Stromal cell of bone marrow (primary cell): ENCODE measurements at regions not wholly inside any gene's neighbourhood (a gene's known extent, or its start where the extent isn't known, plus 50 kb on each side); places are given as distances from the start of the nearest gene placed in this dataset.

Source experiments
- DNase-seq: peaks from one replicate; pipeline ENCODE4 v3.0.0-alpha.2; 2012; ENCODE audit warnings: low read depth

DNA sequence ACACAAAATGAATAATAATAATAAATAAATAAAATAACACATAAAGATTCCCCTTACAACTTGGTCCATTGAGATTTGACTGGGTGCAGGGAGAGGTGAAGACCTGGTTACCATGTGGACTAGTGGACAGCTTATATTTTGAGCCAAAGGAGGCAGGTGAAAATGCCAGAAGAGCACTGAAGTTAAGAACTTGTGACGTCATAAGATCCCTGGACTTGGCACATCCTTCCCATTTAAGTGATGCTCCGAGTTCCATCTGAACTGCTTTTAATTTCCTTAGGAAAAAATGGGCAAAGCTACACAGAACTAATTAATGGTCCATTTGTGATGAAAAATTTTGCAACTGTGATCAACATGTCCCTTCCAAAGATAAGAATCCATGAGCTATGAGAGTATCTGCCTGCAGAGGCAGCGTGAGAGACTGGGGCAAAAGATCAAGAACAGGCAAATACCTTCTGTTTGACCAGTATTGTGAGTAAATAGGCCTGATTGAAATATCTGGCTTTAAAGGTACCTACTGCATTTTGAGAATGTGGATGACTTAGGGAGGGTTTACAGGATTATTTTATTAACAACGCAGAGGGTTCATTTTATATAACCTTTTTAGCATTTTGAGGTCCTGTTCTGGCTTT, 101.2 kb upstream of the POT1 start:
- DNase-seq: no peak

DNA sequence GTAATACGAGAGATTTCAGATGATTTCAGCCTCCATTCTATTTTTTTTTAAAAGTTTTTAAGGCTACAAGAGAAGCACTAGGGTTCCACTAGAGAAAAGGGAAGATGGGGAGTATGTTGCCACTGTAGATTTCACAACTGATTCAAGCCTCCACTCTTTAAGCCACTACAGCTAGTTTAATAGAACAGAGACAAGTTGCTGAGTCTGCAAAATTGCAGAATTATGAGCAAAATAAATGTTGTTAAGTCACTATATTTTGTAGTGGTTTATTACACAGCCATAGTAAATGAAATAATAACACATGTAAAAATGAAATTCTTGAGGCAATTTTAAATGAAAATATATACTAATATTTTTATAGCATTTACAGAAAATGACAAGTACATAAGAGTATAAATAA, 96.0 kb upstream of the POT1 start:
- no peak for DNase-seq

DNA sequence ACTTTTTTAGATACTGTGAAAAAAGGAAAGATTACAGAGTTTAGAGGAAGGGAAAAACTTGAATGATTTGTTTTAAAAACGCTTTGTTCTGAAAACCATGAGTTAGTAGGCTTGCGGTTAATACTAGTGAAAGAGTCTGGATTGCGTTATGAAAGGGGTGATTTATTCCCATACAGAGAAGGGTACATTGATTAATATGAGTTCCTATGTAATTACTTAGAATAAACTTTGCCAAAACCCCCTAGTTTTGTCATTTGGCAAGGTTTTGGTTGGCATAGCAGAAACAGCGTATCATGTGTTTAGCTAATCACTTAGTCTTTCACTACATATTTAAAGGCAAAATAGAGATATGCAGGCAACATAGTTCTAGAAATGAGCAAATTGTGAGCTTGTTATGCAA, 91.2 kb upstream of the POT1 start:
- DNase-seq: no peak

DNA sequence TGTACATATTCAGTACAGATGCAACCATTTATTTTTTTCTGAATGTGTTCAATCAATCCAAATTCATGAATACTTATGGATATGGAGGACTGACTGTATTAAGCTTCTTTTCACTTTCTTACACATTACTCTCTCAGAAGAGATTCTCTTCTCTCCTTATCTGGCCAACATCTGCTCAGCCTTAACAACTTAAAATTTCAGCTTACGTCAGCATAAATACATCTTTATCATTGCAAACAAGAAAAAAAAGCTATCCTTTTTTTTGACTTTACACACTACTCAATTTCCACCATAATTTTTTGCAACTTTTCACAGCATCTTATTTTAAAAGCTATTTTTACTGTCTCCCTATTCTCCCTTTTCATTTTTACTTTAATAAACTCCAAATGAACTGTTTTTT, 80.9 kb upstream of the POT1 start:
- DNase-seq: no peak

DNA sequence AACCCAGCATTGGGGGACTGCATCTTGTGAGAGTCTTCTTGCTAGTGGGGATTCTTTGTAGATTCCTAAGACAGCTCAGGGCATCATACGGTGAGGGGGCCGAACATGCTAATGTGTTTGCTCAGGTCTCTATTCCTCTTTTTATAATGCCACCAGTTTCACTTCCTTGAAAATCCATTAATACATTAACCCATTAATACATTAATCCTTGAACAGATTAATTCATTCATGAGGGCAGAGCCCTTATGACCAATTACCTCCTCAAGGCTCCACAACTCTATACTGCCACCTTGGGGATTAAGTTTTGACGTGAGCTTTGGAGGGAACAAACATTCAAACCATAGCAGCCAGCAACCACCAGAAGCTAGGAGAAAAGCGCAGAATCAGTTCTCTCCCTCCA, 67.2 kb upstream of the POT1 start:
- no peak for DNase-seq

DNA sequence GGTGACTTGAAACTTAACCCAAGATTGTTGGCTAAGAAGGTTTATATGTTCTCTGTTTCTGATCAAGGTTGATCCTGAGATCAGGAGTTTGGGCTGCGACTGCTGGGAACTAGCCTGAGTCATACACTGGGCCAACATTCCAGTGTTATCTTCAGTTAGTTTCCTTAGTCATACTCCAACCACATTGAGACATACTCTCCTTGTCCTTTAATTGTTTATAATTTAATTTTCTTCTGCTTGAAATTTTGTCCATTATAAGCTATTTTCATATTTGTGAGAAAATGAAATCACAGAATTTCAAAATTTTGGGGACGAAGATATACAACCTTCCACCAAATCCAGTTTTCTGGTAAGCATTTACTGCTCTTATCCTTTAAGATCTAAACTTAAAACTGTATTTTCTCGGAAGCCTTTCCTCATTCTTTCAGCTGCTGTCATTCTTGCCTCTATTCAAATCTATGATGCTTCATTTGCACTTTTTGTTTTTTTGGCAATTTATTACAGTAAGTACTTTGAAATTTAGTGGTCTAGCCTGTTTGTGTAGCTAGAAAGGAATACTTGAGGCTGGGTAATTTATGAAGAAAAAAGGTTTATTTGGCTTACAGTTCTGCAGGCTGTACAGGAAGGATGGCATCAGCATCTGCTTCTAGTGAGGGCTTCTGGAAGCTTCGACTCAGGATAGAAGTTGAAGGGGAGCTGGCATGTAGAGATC, 63.4 kb upstream of the POT1 start:
- peak; percentile 56 for DNase-seq

DNA sequence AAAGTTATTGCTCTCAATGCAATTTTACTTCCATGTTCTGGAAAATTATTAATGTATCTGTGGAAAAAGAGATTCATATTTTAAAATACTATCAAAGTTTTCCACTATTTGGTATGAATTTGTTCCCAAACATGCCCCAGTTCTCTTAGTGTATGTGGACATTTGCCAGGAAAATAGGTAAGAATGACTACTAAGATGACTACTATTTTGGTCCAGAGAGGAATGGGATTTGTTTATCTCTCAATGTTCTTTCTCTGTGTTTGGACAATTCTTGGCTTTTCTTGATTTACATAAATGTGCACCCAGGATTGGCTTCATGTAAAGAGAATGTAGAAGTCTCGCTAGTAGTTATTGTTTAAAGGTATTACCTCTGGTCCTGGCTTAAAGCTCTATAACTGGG, 60.3 kb upstream of the POT1 start:
- DNase-seq: peak; percentile 21
